ES-I3 (cell line): ENCODE measurements at regions not wholly inside any gene's neighbourhood (a gene's known extent, or its start where the extent isn't known, plus 50 kb on each side); places are given as distances from the start of the nearest gene placed in this dataset.

Experiments
- H3K36me3 ChIP-seq: 2 replicates; pipeline ENCODE4 v1.6.1; 2013; ENCODE audit warnings: mild to moderate bottlenecking, low read length, control low read depth, moderate library complexity; ENCODE audit not compliant: insufficient read depth
- H3K4me1 ChIP-seq: 2 replicates; pipeline ENCODE4 v1.6.1; 2013; ENCODE audit warnings: mild to moderate bottlenecking, control low read depth, low read length; ENCODE audit not compliant: insufficient read depth
- H3K9ac ChIP-seq: 2 replicates; pipeline ENCODE4 v1.6.1; 2013; ENCODE audit warnings: low read depth, mild to moderate bottlenecking, low read length, moderate library complexity
- H3K9me3 ChIP-seq: 2 replicates; pipeline ENCODE4 v1.6.1; 2013; ENCODE audit warnings: mild to moderate bottlenecking, low read length, moderate library complexity; ENCODE audit not compliant: control insufficient read depth, insufficient read depth

GRCh38 chr3:69568458-69568857 is 170.8 kb upstream of the MITF start:
- Histone ChIP-seq H3K4me1 (no peaks in the 10 kb centered on the region), H3K36me3 (no peaks in the 10 kb centered on the region; the same call in 1 of the 2 replicates), H3K9me3 (no peaks in the 10 kb centered on the region), H3K9ac (no peak overlapping the region)

DNA sequence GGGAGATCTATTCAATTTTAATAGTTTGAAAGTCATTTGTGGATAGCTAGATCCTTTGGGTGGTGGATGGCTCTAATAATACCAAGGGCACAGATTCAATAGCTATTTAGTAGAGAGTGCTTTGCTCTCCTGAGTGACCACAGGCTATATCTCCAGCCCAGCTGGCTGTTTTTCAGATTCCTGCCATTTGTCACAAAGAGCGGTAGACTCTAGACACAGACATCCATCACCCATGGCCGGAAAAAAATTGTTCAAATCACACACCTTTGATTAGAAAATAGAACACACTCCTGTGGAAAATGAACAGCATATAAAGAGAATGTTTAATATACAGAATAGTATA is 171.6 kb upstream of the MITF start:
- Histone ChIP-seq H3K9me3 (no peaks in the 10 kb centered on the region), H3K36me3 (no peaks in the 10 kb centered on the region; the same call in 1 of the 2 replicates), H3K4me1 (no peaks in the 10 kb centered on the region), H3K9ac (no peak overlapping the region)

- no peak overlapping the region for H3K9ac ChIP-seq
- no peaks in the 10 kb centered on the region for H3K9me3 ChIP-seq
- no peaks in the 10 kb centered on the region for H3K4me1 ChIP-seq
- H3K36me3 ChIP-seq, result no peaks in the 10 kb centered on the region; the same call in 1 of the 2 replicates
These were observed 172.1 kb upstream of the MITF start for GRCh38 chr3:69567023-69567709.

GRCh38 chr3:69566275-69566674 is 173.0 kb upstream of the MITF start:
- no peak overlapping the region for H3K9ac ChIP-seq
- no peaks in the 10 kb centered on the region for H3K9me3 ChIP-seq
- no peaks in the 10 kb centered on the region for H3K4me1 ChIP-seq
- H3K36me3 ChIP-seq, result no peaks in the 10 kb centered on the region; the same call in 1 of the 2 replicates

- no peaks in the 10 kb centered on the region for H3K4me1 ChIP-seq
- no peaks in the 10 kb centered on the region for H3K9me3 ChIP-seq
- H3K36me3 ChIP-seq, result no peaks in the 10 kb centered on the region; the same call in 1 of the 2 replicates
- H3K9ac ChIP-seq, result no peak overlapping the region
These were observed 173.9 kb upstream of the MITF start for GRCh38 chr3:69565316-69565715.

GRCh38 chr3:69563981-69564380 is 175.3 kb upstream of the MITF start:
- no peaks in the 10 kb centered on the region for H3K4me1 ChIP-seq
- H3K9ac ChIP-seq, result no peak overlapping the region
- no peaks in the 10 kb centered on the region for H3K9me3 ChIP-seq
- no peaks in the 10 kb centered on the region; the same call in 1 of the 2 replicates for H3K36me3 ChIP-seq

- H3K36me3 ChIP-seq, result no peaks in the 10 kb centered on the region; the same call in 1 of the 2 replicates
- H3K9ac ChIP-seq, result no peak overlapping the region
- H3K4me1 ChIP-seq, result no peaks in the 10 kb centered on the region
- H3K9me3 ChIP-seq, result no peaks in the 10 kb centered on the region
These were observed 176.1 kb upstream of the MITF start for GRCh38 chr3:69563151-69563550.

GRCh38 chr3:69562020-69562419 is 176.1 kb upstream of the FRMD4B start:
- Histone ChIP-seq H3K4me1 (no peaks in the 10 kb centered on the region), H3K9me3 (no peaks in the 10 kb centered on the region), H3K9ac (no peak overlapping the region), H3K36me3 (no peaks in the 10 kb centered on the region; the same call in 1 of the 2 replicates)

DNA sequence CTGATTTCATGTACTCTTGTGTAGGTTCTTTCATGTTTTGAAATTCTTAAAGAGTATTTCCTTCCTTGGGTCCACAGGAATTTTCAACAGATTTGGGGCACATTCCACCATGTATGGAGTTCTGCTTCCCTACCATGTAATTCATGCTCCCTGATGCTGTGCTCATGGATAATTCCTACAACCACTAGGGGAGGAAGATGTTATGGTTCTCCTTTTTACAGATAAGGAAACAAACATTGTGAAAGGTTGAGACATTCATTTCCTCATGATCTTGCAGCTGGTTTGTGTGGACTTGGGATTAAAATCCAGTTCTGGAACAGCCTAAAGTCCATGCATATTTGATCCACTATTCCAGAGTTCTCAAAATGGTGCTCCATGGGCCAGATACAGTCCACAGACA is 174.9 kb upstream of the FRMD4B start:
- Histone ChIP-seq H3K36me3 (no peaks in the 10 kb centered on the region; the same call in 1 of the 2 replicates), H3K4me1 (no peaks in the 10 kb centered on the region), H3K9me3 (no peaks in the 10 kb centered on the region), H3K9ac (no peak overlapping the region)

- Histone ChIP-seq H3K9me3 (no peaks in the 10 kb centered on the region), H3K9ac (no peak overlapping the region), H3K36me3 (no peaks in the 10 kb centered on the region; the same call in 1 of the 2 replicates), H3K4me1 (no peaks in the 10 kb centered on the region)
These were observed 174.2 kb upstream of the FRMD4B start for GRCh38 chr3:69560116-69560515.

DNA sequence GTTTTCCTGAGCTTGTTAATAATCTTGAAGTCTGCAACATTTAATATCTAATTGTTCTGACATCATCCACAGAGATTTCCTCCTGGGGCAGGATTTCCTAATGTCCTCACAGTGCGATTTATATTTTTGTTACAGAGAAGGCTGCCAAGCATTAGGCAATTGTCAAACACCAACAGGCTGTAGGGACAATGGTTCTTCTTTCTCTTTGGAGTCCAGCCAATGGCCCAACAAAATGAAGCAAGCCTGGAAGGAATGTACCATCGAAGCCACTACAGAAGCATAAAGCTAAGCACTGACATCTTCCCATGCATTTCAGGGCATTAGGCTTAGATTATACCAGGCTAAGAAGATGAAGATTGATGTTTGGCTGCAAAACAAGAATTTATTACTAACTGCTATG is 173.0 kb upstream of the FRMD4B start:
- Histone ChIP-seq H3K9ac (no peak overlapping the region), H3K9me3 (no peaks in the 10 kb centered on the region), H3K36me3 (no peaks in the 10 kb centered on the region; the same call in 1 of the 2 replicates), H3K4me1 (no peaks in the 10 kb centered on the region)

GRCh38 chr3:69554576-69554975 is 168.7 kb upstream of the FRMD4B start:
- Histone ChIP-seq H3K36me3 (no peaks in the 10 kb centered on the region), H3K9me3 (no peaks in the 10 kb centered on the region), H3K4me1 (no peaks in the 10 kb centered on the region), H3K9ac (no peak overlapping the region)

DNA sequence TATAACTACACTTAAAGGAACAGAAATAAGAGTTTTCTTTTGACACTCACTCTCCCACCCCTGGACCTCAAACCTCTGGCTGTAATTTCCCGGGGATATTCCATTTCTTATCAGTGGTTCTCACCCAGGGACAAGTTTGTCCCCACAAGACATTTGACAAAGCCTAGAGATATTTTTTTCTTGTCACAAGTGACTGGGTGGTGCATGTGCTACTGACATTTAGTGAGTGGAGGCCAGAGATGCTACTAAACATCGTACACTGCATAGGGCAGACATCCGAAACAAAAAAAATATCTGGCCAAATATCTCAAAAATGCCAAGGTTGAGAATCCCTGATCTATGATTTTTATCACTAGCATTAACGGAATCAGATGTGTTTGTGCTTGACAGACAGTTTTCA is 168.0 kb upstream of the FRMD4B start:
- Histone ChIP-seq H3K4me1 (no peaks in the 10 kb centered on the region), H3K9me3 (no peaks in the 10 kb centered on the region), H3K36me3 (no peaks in the 10 kb centered on the region), H3K9ac (no peak overlapping the region)

DNA sequence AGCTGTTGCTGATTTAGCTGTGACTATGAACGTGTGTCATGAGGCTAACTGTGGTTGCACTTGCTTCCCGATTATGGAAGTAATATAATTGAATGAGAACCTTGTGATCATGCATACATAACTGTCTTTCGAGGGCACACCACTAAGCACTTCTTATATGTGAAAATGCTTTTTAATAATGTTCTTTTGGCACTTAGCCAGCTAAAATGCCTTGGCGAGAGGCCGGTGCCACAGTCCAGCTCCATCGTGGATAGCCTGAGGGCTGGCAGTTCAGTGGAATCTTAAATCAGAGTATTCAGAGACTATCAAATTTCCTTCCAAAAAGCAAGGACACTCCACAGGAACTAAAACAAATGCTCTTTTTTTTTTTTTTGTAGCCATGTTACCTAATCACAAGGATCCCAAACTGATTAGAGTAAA is 161.6 kb upstream of the FRMD4B start:
- H3K9me3 ChIP-seq, result no peaks in the 10 kb centered on the region
- no peaks in the 10 kb centered on the region for H3K4me1 ChIP-seq
- H3K9ac ChIP-seq, result no peak overlapping the region
- H3K36me3 ChIP-seq, result no peaks in the 10 kb centered on the region

- Histone ChIP-seq H3K36me3 (no peaks in the 10 kb centered on the region), H3K4me1 (no peaks in the 10 kb centered on the region), H3K9me3 (no peaks in the 10 kb centered on the region), H3K9ac (peak overlapping the region; percentile 83)
These were observed 157.0 kb upstream of the FRMD4B start for GRCh38 chr3:69542805-69543429.
